Hematopoietic multipotent progenitor cell treated with erythropoietin and hydrocortisone succinate and interleukin-3 and kit ligand, for 15 days (in vitro differentiated cells): ENCODE measurements at regions not wholly inside any gene's neighbourhood (a gene's known extent, or its start where the extent isn't known, plus 50 kb on each side); places are given as distances from the start of the nearest gene placed in this dataset.

ENCODE experiments used
- DNase-seq: peaks from one replicate; pipeline ENCODE4 v3.0.0-alpha.2; 2015; ENCODE audit warnings: low spot score

- DNase-seq: no peak
Observed at GRCh38 chr5:124839371-124839998, 93.0 kb upstream of the ZNF608 start.

- no peak for DNase-seq
Observed at GRCh38 chr5:124841829-124842712, 95.6 kb upstream of the ZNF608 start.

GRCh38 chr5:124842725-124843595 is 96.5 kb upstream of the ZNF608 start:
- no peak for DNase-seq

- DNase-seq: no peak
Observed at GRCh38 chr5:124843596-124843899, 97.1 kb upstream of the ZNF608 start.

- DNase-seq: no peak
Observed at GRCh38 chr5:124844371-124844920, 98.0 kb upstream of the ZNF608 start.

- DNase-seq: no peak
Observed at GRCh38 chr5:124847907-124848306, 101.5 kb upstream of the ZNF608 start.

GRCh38 chr5:124849774-124850173 is 103.3 kb upstream of the ZNF608 start:
- DNase-seq: no peak

GRCh38 chr5:124856726-124857125 is 110.3 kb upstream of the ZNF608 start:
- no peak for DNase-seq

- DNase-seq: no peak
Observed at GRCh38 chr5:124858612-124859011, 112.2 kb upstream of the ZNF608 start.

- DNase-seq: no peak
Observed at GRCh38 chr5:124859027-124859426, 112.6 kb upstream of the ZNF608 start.

- no peak for DNase-seq
Observed at GRCh38 chr5:124859556-124860290, 113.3 kb upstream of the ZNF608 start.

GRCh38 chr5:124860291-124860655 is 113.8 kb upstream of the ZNF608 start:
- DNase-seq: no peak

GRCh38 chr5:124865066-124865465 is 118.6 kb upstream of the ZNF608 start:
- no peak for DNase-seq

- DNase-seq: no peak
Observed at GRCh38 chr5:124865603-124866354, 119.3 kb upstream of the ZNF608 start.

GRCh38 chr5:124866355-124867136 is 120.1 kb upstream of the ZNF608 start:
- no peak for DNase-seq

- no peak for DNase-seq
Observed at GRCh38 chr5:124867137-124867704, 120.8 kb upstream of the ZNF608 start.

GRCh38 chr5:124868676-124869075 is 122.2 kb upstream of the ZNF608 start:
- no peak for DNase-seq

- DNase-seq: no peak
Observed at GRCh38 chr5:124869426-124870033, 123.1 kb upstream of the ZNF608 start.

- DNase-seq: no peak
Observed at GRCh38 chr5:124870070-124870469, 123.6 kb upstream of the ZNF608 start.
